GM04503 (cell line): ENCODE measurements at regions not wholly inside any gene's neighbourhood (a gene's known extent, or its start where the extent isn't known, plus 50 kb on each side); places are given as distances from the start of the nearest gene placed in this dataset.

ENCODE experiments used
- DNase-seq: peaks from one replicate; pipeline ENCODE4 v3.0.0-alpha.2; 2012; ENCODE audit warnings: low read depth

DNA sequence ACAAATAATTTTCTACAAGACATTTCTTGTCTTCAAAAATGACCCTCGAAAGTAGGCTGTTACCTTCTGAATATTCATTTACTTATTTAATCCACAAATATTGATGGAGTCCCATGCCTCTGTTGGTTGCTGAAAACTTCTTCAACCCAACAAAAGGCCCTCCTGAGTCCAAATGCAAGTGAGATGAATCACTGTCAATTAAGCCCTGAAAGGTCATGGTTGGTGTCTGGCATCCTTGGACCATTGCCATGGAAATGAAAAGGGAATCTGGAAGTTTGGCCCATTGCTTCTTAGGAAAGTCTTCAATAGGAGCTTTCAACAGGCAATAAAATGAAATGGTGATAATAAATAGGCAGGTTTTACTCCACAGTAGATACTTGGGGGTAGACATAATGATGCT, 364.7 kb upstream of the DYNLRB2 start:
- peak; percentile 27 for DNase-seq

DNA sequence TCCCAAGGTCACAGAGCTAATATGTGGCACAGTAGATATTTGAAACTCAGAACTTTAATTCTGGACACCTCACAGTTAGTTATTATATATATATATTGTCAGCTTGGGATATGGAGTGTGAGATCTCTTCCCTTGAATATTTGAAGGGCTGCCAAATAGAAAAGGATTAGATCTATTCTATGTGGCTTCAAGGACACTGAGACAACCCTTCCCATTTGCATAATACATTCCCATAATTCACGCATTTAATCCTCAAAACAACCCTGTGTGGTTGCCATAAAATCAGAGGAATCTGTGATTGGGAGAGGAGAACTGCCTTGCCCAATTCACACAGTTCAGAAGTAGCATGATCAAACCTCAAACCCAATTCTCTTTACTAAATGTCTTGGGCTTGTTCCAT, 365.8 kb upstream of the DYNLRB2 start:
- DNase-seq = peak; percentile 30

- peak; percentile 88 for DNase-seq
Measured at GRCh38 chr16:80174416-80174815, 366.4 kb upstream of the DYNLRB2 start.

DNA sequence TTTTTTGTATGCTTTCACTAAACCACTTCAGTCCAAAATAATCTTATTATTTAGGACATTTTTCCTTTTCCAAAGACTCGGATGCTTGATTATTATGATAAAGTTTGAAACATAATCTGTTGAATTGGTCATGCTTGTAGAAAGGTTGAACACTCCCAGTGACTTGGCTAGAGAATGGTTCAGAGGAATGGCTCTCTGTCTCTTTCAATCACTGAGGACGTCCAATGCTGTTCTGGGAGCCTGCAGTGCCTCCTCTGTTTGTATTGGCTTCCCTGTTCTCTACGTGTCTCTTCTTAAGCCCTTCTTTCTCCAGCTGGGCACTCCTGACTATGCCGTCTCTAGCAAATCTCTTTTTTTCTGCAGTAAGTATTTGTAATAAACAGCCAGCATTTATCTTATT, 369.0 kb upstream of the DYNLRB2 start:
- no peak for DNase-seq

DNA sequence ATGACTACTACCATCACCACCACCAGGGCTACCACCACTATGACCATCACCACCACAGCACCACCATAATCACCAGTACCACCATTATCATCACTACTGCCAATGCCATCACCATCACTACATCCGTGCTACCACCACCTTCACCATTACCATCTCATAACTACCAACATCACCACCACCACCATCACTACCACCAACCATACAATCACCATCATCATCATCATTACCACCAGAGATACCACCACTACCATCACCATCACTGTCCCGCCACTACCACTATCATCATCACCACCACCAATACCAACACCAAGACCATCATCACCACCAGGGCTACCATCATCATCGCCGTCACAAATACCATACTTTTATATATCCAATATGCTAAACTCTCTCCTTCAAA, 369.6 kb upstream of the DYNLRB2 start:
- DNase-seq = no peak

DNA sequence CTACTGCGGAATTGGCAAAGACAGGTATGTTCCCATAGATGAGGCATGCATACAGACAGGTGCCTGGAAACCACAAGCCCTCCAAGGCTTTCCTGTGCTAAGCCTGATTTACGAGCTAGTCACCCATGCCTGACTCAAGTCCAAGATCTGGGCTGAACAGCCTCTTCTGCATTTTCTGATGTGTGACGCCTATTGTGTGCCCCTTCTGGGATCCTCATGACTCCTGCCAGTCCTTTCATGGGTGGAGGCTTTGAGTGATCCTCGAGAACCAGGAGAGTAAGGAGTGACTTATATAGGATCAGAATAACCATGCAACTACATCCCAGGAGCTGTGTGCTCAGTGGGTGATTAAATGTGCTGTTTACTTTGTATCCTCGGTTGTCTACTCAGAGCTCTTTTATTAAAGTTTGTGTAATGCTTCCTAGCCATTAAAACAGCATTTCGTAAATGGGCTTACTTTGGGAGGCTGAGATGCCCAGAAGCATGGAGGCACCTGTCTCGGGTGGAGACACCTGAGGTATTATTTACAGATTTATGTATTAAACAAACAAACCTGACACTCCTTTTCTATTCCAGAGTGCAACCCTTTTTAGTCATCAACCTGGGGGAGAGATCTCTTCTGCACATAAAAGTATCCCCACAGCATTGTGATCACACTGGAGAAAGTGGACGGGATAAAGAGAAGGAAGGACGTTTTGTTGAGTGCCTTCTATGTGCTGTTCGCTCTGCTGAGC, 373.0 kb upstream of the DYNLRB2 start:
- DNase-seq = no peak

- no peak for DNase-seq
Measured at GRCh38 chr16:80166082-80166481, 374.7 kb upstream of the DYNLRB2 start.

GRCh38 chr16:80164966-80165550, 375.7 kb upstream of the DYNLRB2 start:
- no peak for DNase-seq

- DNase-seq = no peak
Measured at GRCh38 chr16:80163339-80163738, 377.5 kb upstream of the DYNLRB2 start.

GRCh38 chr16:80161799-80162739, 378.7 kb upstream of the DYNLRB2 start:
- DNase-seq = no peak

DNA sequence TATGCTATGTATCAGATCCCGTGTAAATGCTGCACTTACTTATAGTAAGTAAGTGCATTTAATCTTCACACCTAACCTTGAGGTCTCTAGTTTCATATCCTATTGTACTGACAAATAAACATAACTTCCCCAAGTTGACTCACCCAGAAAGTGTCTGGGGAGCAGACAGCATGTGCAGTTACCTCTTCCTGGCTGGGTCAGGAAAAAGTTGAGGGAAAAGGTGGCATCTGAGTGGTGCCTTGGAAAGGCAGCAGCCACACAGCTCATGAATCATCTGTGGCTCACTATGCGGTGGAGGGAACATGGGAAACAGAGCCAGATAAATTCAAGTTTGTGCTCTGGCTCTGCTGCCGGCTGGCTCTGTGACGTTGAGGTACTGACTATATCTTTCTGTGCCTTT, 382.0 kb upstream of the DYNLRB2 start:
- peak; percentile 33 for DNase-seq

- peak; percentile 30 for DNase-seq
Measured at GRCh38 chr16:80151722-80152111, 389.1 kb upstream of the DYNLRB2 start.

DNA sequence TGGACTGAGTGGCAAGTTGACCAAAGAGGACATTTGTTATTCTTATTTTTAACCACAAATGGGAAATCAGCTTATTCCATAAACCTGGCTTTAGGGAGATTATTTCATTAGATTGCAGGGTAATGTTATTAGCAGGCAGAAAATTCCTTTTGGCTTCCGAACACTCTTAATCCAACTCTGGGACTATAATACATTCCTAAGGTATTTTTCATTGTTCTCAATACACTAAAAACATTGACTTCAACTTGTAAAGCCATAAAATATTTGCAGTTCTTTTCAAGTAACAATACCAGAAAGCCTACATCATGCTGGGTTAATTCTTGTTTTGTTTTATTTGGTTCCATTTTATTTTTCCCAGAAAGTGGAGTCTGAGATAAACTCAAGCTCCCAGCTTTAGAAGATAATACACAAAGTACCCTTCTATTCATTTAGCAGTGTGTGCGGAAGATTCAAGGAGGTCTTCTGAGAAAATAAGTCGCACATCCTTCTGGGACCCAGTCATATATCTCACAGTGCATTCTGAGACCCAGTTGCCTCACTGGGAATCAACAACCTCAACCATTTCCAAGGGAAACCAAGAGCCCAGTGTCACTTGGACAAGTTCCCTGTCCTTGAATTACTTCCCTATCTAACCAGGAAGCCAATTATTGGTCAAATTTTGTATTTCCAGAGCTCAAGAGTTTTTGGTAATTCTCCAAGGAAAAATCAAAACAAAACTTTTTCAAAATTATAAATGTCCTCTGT, 389.6 kb upstream of the DYNLRB2 start:
- DNase-seq = peak; percentile 69

DNA sequence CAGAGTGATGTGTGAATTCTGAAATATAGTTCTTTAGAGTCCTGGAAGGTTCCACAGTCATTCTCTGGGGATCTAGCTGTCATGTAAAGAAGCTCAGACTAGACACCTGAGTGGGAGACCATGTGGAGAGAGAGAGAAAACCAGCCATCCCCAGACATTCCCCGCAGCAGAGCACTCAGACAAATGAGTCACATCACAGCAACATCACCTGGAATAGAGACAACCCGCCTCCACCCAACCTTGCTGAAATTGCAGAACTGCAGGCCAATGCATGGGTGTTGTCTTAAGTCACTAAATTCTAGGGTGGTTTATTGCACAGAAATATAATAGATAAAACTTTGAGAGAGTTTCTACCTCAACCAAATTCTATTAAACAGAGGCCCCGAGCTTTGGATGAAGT, 392.0 kb upstream of the DYNLRB2 start:
- no peak for DNase-seq

GRCh38 chr16:80147026-80147655, 393.7 kb upstream of the DYNLRB2 start:
- DNase-seq = peak; percentile 45

DNA sequence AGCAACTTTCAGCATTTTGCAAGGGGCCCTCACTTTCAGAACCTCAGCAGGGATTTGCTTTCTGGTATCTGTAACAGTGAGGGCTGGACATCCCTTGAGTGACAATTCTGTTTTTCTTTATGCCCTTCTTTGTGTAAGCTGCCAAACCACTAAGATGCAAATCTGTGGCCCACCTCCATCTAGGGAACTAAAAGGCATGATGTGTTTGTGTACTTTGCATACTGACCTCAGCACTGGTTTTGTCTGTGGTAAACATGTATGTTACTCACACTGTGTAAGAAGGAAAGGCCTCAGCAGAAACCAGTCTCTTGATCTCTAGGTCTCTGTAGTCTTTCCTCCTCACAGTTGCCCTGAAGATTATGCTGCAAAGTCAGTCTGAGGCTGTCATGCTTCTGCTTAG, 396.6 kb upstream of the DYNLRB2 start:
- DNase-seq = no peak

GRCh38 chr16:80142940-80143339, 397.9 kb upstream of the DYNLRB2 start:
- no peak for DNase-seq

GRCh38 chr16:80142281-80142680, 398.5 kb upstream of the DYNLRB2 start:
- DNase-seq = no peak

DNA sequence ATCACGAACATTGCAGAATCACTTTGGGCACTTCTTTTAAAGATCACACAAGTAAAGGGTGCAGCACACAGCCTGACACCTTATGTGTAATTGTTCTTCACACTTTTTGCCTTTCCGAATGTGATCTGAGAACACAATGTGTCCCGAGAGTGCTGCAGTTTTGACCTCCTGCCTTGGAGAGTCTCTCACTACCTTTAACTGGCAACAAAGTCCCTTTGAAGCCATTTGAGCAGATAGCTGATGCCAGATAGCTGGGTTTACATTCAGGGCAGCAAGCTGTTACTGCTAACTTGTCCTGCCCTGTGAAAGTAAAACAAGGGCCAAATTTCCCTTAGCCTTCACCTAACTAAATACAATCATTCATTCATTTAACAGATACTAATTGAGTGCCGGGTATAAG, 411.0 kb upstream of the DYNLRB2 start:
- DNase-seq = no peak

GRCh38 chr16:80125677-80126076, 415.1 kb upstream of the DYNLRB2 start:
- DNase-seq = no peak

DNA sequence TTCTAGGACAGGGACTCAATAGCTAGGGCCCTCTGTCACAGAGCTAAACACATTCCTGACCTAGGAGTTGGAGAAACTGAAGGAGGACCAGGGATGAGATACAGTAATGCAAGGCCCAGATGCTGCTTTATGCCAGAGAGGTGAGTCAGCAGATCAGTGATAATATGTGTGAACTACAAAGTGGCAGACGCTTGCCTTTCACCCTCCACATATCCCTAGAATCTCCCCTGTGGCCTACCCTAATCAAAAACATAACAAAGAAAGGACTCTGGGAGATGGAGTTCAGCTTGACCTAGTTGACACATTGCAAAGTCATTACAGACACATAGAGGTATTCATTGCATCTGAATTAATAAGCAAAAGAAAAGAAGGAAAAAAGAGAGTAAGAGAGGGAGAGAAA, 417.6 kb upstream of the DYNLRB2 start:
- DNase-seq = no peak

DNA sequence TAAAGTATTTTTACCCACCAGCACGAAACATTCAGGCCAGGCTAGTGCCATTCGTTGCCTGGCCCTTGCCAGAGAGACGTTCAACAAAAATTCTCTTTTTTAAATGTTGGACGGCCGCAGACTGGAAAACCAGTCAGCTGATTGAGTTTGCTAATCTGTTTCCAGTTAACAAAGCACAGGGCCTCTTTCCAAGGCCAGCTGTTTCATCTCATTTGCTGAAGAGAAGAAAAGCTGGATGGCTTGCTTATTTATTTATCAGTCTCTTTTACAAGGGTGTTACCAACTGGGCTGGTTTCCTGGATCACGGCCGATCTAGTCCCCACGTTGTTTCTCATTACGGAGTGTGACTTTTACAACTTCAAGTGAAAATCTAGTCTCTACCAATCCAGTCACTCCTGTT, 418.7 kb upstream of the DYNLRB2 start:
- no peak for DNase-seq
